GM23338 (cell line): ENCODE measurements at regions not wholly inside any gene's neighbourhood (a gene's known extent, or its start where the extent isn't known, plus 50 kb on each side); places are given as distances from the start of the nearest gene placed in this dataset.

Experiments
- ATAC-seq: fragments of 200-7000 bp; cut with Tn5 transposase; 3 replicates; pipeline ENCODE4 v1.9.1; 2020
- DNase-seq: peaks from one replicate; pipeline ENCODE4 v3.0.0-alpha.2; 2015; ENCODE audit warnings: low spot score
- H2AFZ ChIP-seq: fragments of 200-600 bp; sonication (generic); 2 replicates; pipeline ENCODE4 v1.8.0; 2016; ENCODE audit warnings: antibody characterized with exemption, mild to moderate bottlenecking, moderate library complexity
- H3F3A ChIP-seq: fragments of 200-600 bp; sonication (generic); replicated peaks from 2 replicates; pipeline ENCODE4 v1.8.0; 2017; ENCODE audit warnings: antibody characterized with exemption, mixed run types, low read depth
- H3K27ac ChIP-seq: fragments of 200-600 bp; sonication (generic); 2 replicates; pipeline ENCODE4 v1.6.1; 2016; ENCODE audit warnings: low read depth
- H3K27me3 ChIP-seq: fragments of 200-600 bp; sonication (generic); 2 replicates; pipeline ENCODE4 v1.8.0; 2016; ENCODE audit warnings: mild to moderate bottlenecking, mixed run types, moderate library complexity; ENCODE audit not compliant: insufficient read depth
- H3K36me3 ChIP-seq: fragments of 200-600 bp; sonication (generic); 2 replicates; pipeline ENCODE4 v1.8.0; 2016; ENCODE audit warnings: mild to moderate bottlenecking; ENCODE audit not compliant: insufficient read depth
- H3K4me1 ChIP-seq: fragments of 200-600 bp; sonication (generic); 2 replicates; pipeline ENCODE4 v1.8.0; 2016; ENCODE audit warnings: mild to moderate bottlenecking, moderate library complexity; ENCODE audit not compliant: insufficient read depth
- H3K4me2 ChIP-seq: fragments of 200-600 bp; sonication (generic); 2 replicates; pipeline ENCODE4 v1.7.1; 2017; ENCODE audit warnings: mixed run types
- H3K4me3 ChIP-seq: fragments of 200-600 bp; sonication (generic); 2 replicates; pipeline ENCODE4 v1.6.1; 2016; ENCODE audit warnings: mixed run types
- H3K79me2 ChIP-seq: fragments of 200-600 bp; sonication (generic); replicated peaks from 2 replicates; pipeline ENCODE4 v1.8.0; 2017; ENCODE audit warnings: mild to moderate bottlenecking; ENCODE audit not compliant: insufficient read depth
- H3K9me2 ChIP-seq: fragments of 200-600 bp; sonication (generic); 2 replicates; pipeline ENCODE4 v1.8.0; 2017; ENCODE audit not compliant: insufficient read depth
- H4K20me1 ChIP-seq: fragments of 200-600 bp; sonication (generic); replicated peaks from 2 replicates; pipeline ENCODE4 v1.8.0; 2017; ENCODE audit warnings: mild to moderate bottlenecking; ENCODE audit not compliant: insufficient read depth
- H3K27ac Mint-ChIP-seq: 2 replicates; pipeline ENCODE4 v1.8.0; 2020; ENCODE audit warnings: inconsistent platforms, mild to moderate bottlenecking, moderate library complexity, mixed read lengths
- H3K27me3 Mint-ChIP-seq: 3 replicates; pipeline ENCODE4 v1.8.0; 2022; ENCODE audit warnings: low read depth, mild to moderate bottlenecking, moderate library complexity, mixed read lengths, inconsistent platforms; ENCODE audit not compliant: insufficient read depth, poor library complexity
- H3K36me3 Mint-ChIP-seq: 3 replicates; pipeline ENCODE4 v1.8.0; 2021; ENCODE audit warnings: low read depth, mild to moderate bottlenecking, inconsistent platforms, moderate library complexity, mixed read lengths
- H3K4me1 Mint-ChIP-seq: 3 replicates; pipeline ENCODE4 v1.8.0; 2020; ENCODE audit warnings: mild to moderate bottlenecking, inconsistent platforms, mixed read lengths
- H3K4me3 Mint-ChIP-seq: 3 replicates; pipeline ENCODE4 v1.8.0; 2021; ENCODE audit warnings: moderate library complexity, mild to moderate bottlenecking, inconsistent platforms, mixed read lengths
- H3K9me3 Mint-ChIP-seq: 3 replicates; pipeline ENCODE4 v1.8.0; 2020; ENCODE audit warnings: moderate library complexity, mild to moderate bottlenecking, inconsistent platforms, mixed read lengths
- EZH2phosphoT487 ChIP-seq: fragments of 200-600 bp; sonication (generic); IDR thresholded peaks from one replicate; pipeline ENCODE4 v1.8.1; 2018; ENCODE audit warnings: antibody characterized with exemption; ENCODE audit not compliant: unreplicated experiment
- JUNB ChIP-seq: IDR thresholded peaks from one replicate; pipeline ENCODE4 v1.6.1; 2016; ENCODE audit warnings: antibody characterized with exemption; ENCODE audit not compliant: unreplicated experiment
- REST ChIP-seq: IDR thresholded peaks from one replicate; pipeline ENCODE4 v1.6.1; 2018; ENCODE audit warnings: antibody characterized with exemption; ENCODE audit not compliant: unreplicated experiment
- ZNF462 ChIP-seq: fragments of 250-450 bp; sonication (Bioruptor Pico); IDR thresholded peaks from 2 replicates; pipeline ENCODE4 v1.5.0; 2020; ENCODE audit warnings: mild to moderate bottlenecking, moderate library complexity

- no peaks in the 10 kb centered on the region for H3K36me3 ChIP-seq
- ATAC-seq (no peak), DNase-seq (no peak)
- H2AFZ ChIP-seq: no peak overlapping the region
- TF ChIP-seq REST (no peak), JUNB (no peak), ZNF462 (no peak), EZH2phosphoT487 (no peak)
- no peak overlapping the region for H3K4me2 ChIP-seq
- no peaks in the 10 kb centered on the region for H4K20me1 ChIP-seq
- H3K27ac Mint-ChIP-seq: no peak overlapping the region
- H3K27me3 ChIP-seq: no peaks in the 10 kb centered on the region
- H3K4me3 ChIP-seq: no peak overlapping the region
- no peaks in the 10 kb centered on the region; the same call in 2 of the 3 replicates for H3K9me3 Mint-ChIP-seq
- H3K4me1 ChIP-seq: peaks cover under 1% of the 10 kb centered on the region; the same call in 1 of the 2 replicates
- H3F3A ChIP-seq: no peaks in the 10 kb centered on the region
- peaks cover 15% of the 10 kb centered on the region for H3K27me3 Mint-ChIP-seq
- no peak overlapping the region for H3K4me3 Mint-ChIP-seq
- H3K27ac ChIP-seq: no peak overlapping the region
- no peaks in the 10 kb centered on the region for H3K36me3 Mint-ChIP-seq
- no peaks in the 10 kb centered on the region for H3K9me2 ChIP-seq
- H3K4me1 Mint-ChIP-seq: peaks cover 20% of the 10 kb centered on the region
- H3K79me2 ChIP-seq: no peaks in the 10 kb centered on the region
These were observed 78.7 kb upstream of the UNC5A start for GRCh38 chr5:176731506-176732160.
